ENCODE measurements at regions not wholly inside any gene's neighbourhood (a gene's known extent, or its start where the extent isn't known, plus 50 kb on each side); places are given as distances from the start of the nearest gene placed in this dataset.

DNA sequence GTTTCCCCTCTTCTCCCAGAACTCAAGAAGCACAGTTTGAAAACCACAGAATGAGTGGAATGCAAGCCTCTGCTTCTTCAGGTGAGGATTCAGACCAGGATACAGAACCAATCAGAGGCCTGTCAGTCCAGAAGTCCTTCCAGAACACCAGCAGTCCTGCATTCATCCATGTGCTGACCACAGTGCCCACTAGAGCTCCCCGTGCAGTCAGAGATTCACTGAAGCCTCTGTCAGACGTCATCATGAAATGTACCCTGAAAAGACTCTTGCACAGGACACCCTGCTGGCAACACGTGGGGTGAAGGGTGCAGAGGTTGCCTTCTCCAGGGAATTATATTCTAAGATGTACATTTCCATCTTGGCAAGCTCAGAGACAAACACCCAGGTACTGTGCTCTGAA is 75.9 kb upstream of the LSM6 start:
- no peak for DNase-seq (ENCODE audit: extremely low read depth, low read depth)
- H3K4me3 ChIP-seq (replicated peaks; ENCODE audit: low read depth, low read length) = no peak overlapping the region
- TF ChIP-seq, protein P1, sequence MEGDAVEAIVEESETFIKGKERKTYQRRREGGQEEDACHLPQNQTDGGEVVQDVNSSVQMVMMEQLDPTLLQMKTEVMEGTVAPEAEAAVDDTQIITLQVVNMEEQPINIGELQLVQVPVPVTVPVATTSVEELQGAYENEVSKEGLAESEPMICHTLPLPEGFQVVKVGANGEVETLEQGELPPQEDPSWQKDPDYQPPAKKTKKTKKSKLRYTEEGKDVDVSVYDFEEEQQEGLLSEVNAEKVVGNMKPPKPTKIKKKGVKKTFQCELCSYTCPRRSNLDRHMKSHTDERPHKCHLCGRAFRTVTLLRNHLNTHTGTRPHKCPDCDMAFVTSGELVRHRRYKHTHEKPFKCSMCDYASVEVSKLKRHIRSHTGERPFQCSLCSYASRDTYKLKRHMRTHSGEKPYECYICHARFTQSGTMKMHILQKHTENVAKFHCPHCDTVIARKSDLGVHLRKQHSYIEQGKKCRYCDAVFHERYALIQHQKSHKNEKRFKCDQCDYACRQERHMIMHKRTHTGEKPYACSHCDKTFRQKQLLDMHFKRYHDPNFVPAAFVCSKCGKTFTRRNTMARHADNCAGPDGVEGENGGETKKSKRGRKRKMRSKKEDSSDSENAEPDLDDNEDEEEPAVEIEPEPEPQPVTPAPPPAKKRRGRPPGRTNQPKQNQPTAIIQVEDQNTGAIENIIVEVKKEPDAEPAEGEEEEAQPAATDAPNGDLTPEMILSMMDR (IDR thresholded peaks at IDR 0.05; ENCODE audit: low read depth, low read length, missing control alignments) = no peak

DNA sequence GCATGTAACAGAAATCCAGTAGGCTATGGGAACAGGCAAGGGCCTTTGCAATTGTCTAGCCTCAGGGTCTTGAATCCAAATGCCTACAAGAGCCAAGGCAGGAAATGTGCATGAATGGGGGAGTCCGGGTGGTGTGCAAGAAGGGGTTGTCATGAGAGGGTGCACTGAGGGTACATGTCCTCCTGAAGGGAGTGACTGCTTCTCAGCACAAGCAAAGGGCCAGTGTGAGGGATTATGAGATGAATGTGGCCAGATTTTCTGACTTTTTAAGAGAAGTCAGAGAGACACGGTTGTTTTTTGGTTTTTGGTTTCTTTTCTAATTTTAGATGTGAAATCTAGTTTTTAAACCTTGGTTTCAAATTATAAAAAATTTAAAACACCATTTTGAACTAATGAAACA is 76.5 kb upstream of the LSM6 start:
- no peak overlapping the region for H3K4me3 ChIP-seq (replicated peaks; ENCODE audit: low read depth, low read length)
- DNase-seq (ENCODE audit: extremely low read depth, low read depth) = no peak
- TF ChIP-seq, protein P1 (IDR thresholded peaks at IDR 0.05; ENCODE audit: low read depth, low read length, missing control alignments) = no peak

DNA sequence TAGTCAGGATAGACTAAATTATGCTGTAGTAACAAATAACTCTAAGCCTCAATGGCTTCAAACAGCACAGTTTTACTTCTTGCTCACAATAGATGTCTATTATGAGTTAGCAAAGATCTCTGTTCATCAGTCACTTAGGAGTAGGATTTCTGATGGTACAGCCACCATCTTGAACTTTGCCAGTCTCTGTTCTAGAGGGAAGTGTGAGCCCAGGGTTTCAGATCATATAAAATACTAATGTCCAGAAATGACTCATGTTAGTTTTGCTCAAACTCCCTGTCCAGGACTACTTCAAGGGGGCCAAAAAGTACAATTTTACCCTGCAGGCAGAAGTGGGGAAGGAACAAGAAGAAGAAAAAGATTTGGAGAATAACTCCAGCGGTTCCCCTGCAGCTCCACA is 77.1 kb upstream of the LSM6 start:
- DNase-seq (ENCODE audit: extremely low read depth, low read depth) = no peak
- no peak overlapping the region for H3K4me3 ChIP-seq (replicated peaks; ENCODE audit: low read depth, low read length)
- TF ChIP-seq, protein P1 (IDR thresholded peaks at IDR 0.05; ENCODE audit: low read depth, low read length, missing control alignments) = no peak

DNA sequence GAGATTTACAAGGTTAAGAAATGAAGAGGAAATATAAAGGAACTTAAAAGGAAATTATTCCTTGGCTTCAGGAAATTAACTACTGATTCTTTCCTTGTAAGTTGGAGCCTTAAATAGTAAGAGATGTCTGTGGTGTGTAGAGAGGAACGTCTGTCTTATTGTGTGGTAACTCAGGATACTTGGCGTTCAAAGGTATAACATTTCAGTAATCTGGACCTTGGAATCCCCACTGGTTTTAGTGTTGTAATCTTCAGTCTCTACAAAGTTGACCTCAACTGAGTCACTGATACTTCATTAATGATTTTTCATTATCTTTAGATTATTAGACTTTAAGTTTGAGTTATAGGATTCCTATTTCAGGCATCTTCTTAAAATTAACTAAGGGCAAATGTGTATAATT is 79.1 kb upstream of the LSM6 start:
- H3K4me3 ChIP-seq (replicated peaks; ENCODE audit: low read depth, low read length) = no peak overlapping the region
- DNase-seq (ENCODE audit: extremely low read depth, low read depth) = no peak
- TF ChIP-seq, protein P1 (IDR thresholded peaks at IDR 0.05; ENCODE audit: low read depth, low read length, missing control alignments) = no peak

DNA sequence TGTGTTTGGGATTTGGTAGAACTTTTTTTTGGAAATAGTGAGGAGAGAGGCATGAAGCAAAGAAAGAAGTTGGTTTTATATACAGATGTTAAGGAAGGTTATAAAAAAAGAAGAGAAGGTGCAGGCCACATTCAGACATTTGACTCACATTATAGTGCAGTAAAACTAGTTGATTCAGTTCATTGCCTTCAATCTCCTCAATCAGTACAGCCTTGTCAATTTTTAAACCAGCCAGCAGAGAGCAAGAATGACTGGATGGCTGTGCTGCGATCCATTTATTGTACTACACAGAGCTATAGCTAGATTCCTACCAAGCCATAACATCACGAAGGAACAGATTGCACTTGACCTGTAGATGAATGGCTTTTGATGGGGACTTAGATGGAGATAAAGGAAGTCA is 79.7 kb upstream of the LSM6 start:
- H3K4me3 ChIP-seq (replicated peaks; ENCODE audit: low read depth, low read length) = no peak overlapping the region
- no peak for DNase-seq (ENCODE audit: extremely low read depth, low read depth)
- TF ChIP-seq, protein P1 (IDR thresholded peaks at IDR 0.05; ENCODE audit: low read depth, low read length, missing control alignments) = no peak

DNA sequence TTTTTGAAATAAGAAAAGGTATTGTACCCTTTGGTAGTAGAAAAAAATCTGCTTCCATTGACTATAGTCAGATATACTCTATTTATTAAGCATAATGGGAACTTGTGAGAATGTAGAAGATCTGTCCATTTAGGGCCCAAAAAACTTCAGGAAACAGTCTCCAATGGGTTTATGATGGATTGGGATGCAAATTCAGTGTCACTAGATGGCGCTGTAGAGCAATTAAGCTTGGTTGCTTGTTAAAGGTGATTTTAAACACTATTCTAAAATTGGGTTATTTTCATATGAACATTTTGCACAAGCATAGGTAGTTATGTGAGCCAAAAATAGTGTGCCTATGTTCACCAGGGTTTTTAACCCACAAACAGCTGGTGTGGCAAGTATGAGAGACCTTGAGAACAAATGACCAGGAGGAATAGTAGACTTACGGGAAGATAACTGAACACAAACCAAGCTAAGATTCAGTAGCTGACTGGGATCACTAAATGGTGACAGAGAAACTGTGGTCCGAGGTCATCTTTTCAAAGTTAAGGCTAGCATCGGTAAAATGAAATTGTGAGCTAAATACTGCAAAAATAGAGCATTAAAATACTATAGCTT is 80.3 kb upstream of the LSM6 start:
- DNase-seq (ENCODE audit: extremely low read depth, low read depth) = peak; percentile 59
- TF ChIP-seq, protein P1 (IDR thresholded peaks at IDR 0.05; ENCODE audit: low read depth, low read length, missing control alignments) = peak; percentile 72
- no peak overlapping the region for H3K4me3 ChIP-seq (replicated peaks; ENCODE audit: low read depth, low read length)

DNA sequence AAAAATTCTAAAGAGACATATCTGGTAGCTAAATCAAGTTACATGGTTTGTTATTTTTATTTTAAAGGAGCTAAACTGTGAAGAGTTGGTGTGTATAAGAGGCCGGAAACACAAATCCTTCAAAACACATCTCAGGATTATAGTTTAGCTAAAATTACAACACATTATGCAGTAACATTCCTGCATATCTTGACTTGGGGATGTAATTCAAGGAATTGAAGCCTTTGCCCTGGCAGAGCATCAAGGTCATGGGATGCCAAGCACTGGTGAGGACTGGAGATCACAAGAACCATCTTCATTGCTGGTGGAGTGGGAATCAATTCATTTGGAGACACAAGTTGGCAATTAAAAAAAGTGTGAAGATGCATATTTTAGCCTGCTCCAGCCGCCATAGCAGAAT is 86.8 kb upstream of the LSM6 start:
- TF ChIP-seq, protein P1 (IDR thresholded peaks at IDR 0.05; ENCODE audit: low read depth, low read length, missing control alignments) = no peak
- H3K4me3 ChIP-seq (replicated peaks; ENCODE audit: low read depth, low read length) = no peak overlapping the region

More for the DNA sequence above, 86.8 kb upstream of the LSM6 start:
- no peak for DNase-seq (ENCODE audit: extremely low read depth, low read depth)

Measured in HFF-Myc (cell line).